Stimulated activated CD8-positive, alpha-beta memory T cell treated with anti-CD3 and anti-CD28 coated beads, Interleukin-15, amount 100 ng/mL, for 48 hours (primary cell): ENCODE measurements at regions not wholly inside any gene's neighbourhood (a gene's known extent, or its start where the extent isn't known, plus 50 kb on each side); places are given as distances from the start of the nearest gene placed in this dataset.

ENCODE experiments used
- DNase-seq, 2 donors: peaks; one replicate each; pipeline ENCODE4 v3.0.0-alpha.2; 2020; ENCODE audit warnings: low read depth in 2 of 2

GRCh38 chr22:48740731-48741405, 1086.8 kb downstream of the BRD1 start:
- no peak for DNase-seq

- DNase-seq, result no peak
Measured at GRCh38 chr22:48740086-48740730, 1087.5 kb downstream of the BRD1 start.

- no peak for DNase-seq
Measured at GRCh38 chr22:48739348-48740085, 1088.2 kb downstream of the BRD1 start.

GRCh38 chr22:48738204-48738980, 1089.3 kb downstream of the BRD1 start:
- no peak for DNase-seq

- no peak for DNase-seq
Measured at GRCh38 chr22:48737461-48738203, 1090.0 kb downstream of the BRD1 start.

- DNase-seq, result no peak
Measured at GRCh38 chr22:48736593-48737460, 1090.8 kb downstream of the BRD1 start.

GRCh38 chr22:48734961-48735360, 1092.7 kb downstream of the BRD1 start:
- no peak for DNase-seq

GRCh38 chr22:48734359-48734758, 1093.3 kb downstream of the BRD1 start:
- DNase-seq, result no peak

GRCh38 chr22:48729499-48730171, 1098.0 kb downstream of the BRD1 start:
- no peak for DNase-seq

GRCh38 chr22:48727454-48728058, 1100.1 kb downstream of the BRD1 start:
- DNase-seq, result no peak

- no peak for DNase-seq
Measured at GRCh38 chr22:48724899-48725298, 1102.8 kb downstream of the BRD1 start.

- DNase-seq, result no peak
Measured at GRCh38 chr22:48722661-48723060, 1105.0 kb downstream of the BRD1 start.

- no peak for DNase-seq
Measured at GRCh38 chr22:48721395-48721669, 1106.3 kb downstream of the BRD1 start.

- DNase-seq, result no peak
Measured at GRCh38 chr22:48720662-48721394, 1106.8 kb downstream of the BRD1 start.

GRCh38 chr22:48719978-48720661, 1107.6 kb downstream of the BRD1 start:
- DNase-seq, result no peak

- DNase-seq, result no peak
Measured at GRCh38 chr22:48718818-48719500, 1108.7 kb downstream of the BRD1 start.

- peak; percentile 9 to 19 for DNase-seq
Measured at GRCh38 chr22:48717883-48718817, 1109.5 kb downstream of the BRD1 start.
